IPS-20b (cell line): ENCODE measurements at regions not wholly inside any gene's neighbourhood (a gene's known extent, or its start where the extent isn't known, plus 50 kb on each side); places are given as distances from the start of the nearest gene placed in this dataset.
"Not testable (repeated sequence)": the region's sequence is repeated elsewhere in the genome, so short reads cannot be mapped to it uniquely, and the experiment has no call there.

Experiments
- H3K27ac ChIP-seq: one replicate; pipeline ENCODE4 v1.5.1; 2013; ENCODE audit warnings: low read length
- H3K27me3 ChIP-seq: 2 replicates; pipeline ENCODE4 v1.6.1; 2013; ENCODE audit warnings: mild to moderate bottlenecking, low read length, inconsistent platforms; ENCODE audit not compliant: insufficient read depth
- H3K36me3 ChIP-seq: 2 replicates; pipeline ENCODE4 v1.6.1; 2013; ENCODE audit warnings: low read depth, mild to moderate bottlenecking, inconsistent platforms, low read length, moderate library complexity; ENCODE audit not compliant: insufficient read depth
- H3K4me1 ChIP-seq: 2 replicates; pipeline ENCODE4 v1.6.1; 2013; ENCODE audit warnings: mild to moderate bottlenecking, control low read depth, inconsistent platforms, low read length, moderate library complexity; ENCODE audit not compliant: insufficient read depth
- H3K4me3 ChIP-seq: 2 replicates; pipeline ENCODE4 v1.5.1; 2013; ENCODE audit warnings: mild to moderate bottlenecking, low read length, inconsistent platforms
- H3K9ac ChIP-seq: 2 replicates; pipeline ENCODE4 v1.6.1; 2013; ENCODE audit warnings: low read depth, mild to moderate bottlenecking, inconsistent platforms, low read length, moderate library complexity
- H3K9me3 ChIP-seq: 2 replicates; pipeline ENCODE4 v1.6.1; 2013; ENCODE audit warnings: mild to moderate bottlenecking, low read depth, low read length, inconsistent platforms; ENCODE audit not compliant: insufficient read depth

DNA sequence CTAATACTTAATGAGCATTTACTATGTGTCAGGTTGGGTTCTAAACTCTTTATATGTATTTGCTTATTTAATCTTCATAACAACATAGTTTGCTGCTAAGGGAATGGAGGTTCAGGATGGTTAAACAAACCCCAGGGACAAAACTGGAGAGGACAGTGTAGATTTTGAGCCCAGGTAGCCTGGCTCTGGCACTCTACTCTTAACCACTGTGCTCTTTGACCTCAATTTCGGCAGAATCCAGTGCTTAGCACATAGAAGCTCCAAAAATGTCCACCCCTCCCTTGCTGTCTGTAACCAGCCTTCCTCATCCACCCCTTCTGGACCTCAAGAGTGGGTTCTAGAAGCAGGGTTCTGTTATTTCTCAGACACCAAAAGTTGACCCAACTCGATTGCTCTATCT is 88.0 kb upstream of the SYT13 start:
- peaks cover 22% of the 10 kb centered on the region for H3K27me3 ChIP-seq
- H3K27ac ChIP-seq = no peak overlapping the region
- H3K4me3 ChIP-seq = no peak overlapping the region
- no peaks in the 10 kb centered on the region for H3K36me3 ChIP-seq
- no peaks in the 10 kb centered on the region for H3K9me3 ChIP-seq
- H3K4me1 ChIP-seq = no peaks in the 10 kb centered on the region; the same call in 1 of the 2 replicates
- H3K9ac ChIP-seq = no peak overlapping the region

GRCh38 chr11:45373506-45374035 is 87.4 kb upstream of the SYT13 start:
- no peaks in the 10 kb centered on the region for H3K9me3 ChIP-seq

GRCh38 chr11:45372414-45372813 is 86.3 kb upstream of the SYT13 start:
- not testable (repeated sequence) for H3K4me3 ChIP-seq, H3K9me3 ChIP-seq, H3K36me3 ChIP-seq, H3K4me1 ChIP-seq, H3K9ac ChIP-seq, H3K27ac ChIP-seq
- H3K27me3 ChIP-seq = peaks cover 27% of the 10 kb centered on the region

More at GRCh38 chr11:45373506-45374035, 87.4 kb upstream of the SYT13 start:
- Histone ChIP-seq H3K4me3 (no peak overlapping the region), H3K4me1 (no peaks in the 10 kb centered on the region; the same call in 1 of the 2 replicates), H3K27ac (no peak overlapping the region), H3K9ac (no peak overlapping the region), H3K36me3 (no peaks in the 10 kb centered on the region), H3K27me3 (peaks cover 27% of the 10 kb centered on the region)

GRCh38 chr11:45371251-45372115 is 85.3 kb upstream of the SYT13 start:
- Histone ChIP-seq H3K36me3 (no peaks in the 10 kb centered on the region), H3K4me3 (peak overlapping the region; percentile 64), H3K27ac (no peak overlapping the region), H3K27me3 (peaks cover 27% of the 10 kb centered on the region), H3K9me3 (no peaks in the 10 kb centered on the region), H3K4me1 (no peaks in the 10 kb centered on the region; the same call in 1 of the 2 replicates), H3K9ac (peak overlapping the region; percentile 43; the same call in 1 of the 2 replicates)

GRCh38 chr11:45369313-45369712 is 83.2 kb upstream of the SYT13 start:
- H3K36me3 ChIP-seq = no peaks in the 10 kb centered on the region
- H3K27ac ChIP-seq = no peak overlapping the region
- H3K9me3 ChIP-seq = no peaks in the 10 kb centered on the region
- H3K4me3 ChIP-seq = no peak overlapping the region
- peaks cover 27% of the 10 kb centered on the region for H3K27me3 ChIP-seq
- no peaks in the 10 kb centered on the region; the same call in 1 of the 2 replicates for H3K4me1 ChIP-seq
- no peak overlapping the region for H3K9ac ChIP-seq

DNA sequence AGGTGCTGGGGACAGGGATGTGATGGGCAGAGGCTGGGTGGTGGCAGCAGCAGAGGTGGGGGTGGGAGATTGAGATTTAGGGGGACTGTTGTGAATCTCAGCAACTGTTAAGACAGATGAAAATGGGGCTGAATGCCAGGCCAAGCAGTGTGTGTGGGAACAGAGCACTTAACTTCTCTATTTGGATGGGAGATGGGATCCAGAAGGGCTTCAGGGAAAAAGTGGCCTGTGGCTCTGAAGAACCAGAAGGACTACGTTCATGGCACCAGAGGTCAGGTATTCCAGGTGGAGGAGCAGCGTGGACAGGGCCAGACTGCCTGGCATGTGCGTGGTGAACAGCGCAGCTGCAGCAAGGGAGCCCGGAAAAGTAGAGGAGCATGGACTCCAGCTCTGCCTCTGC is 82.6 kb upstream of the SYT13 start:
- Histone ChIP-seq H3K27me3 (peaks cover 27% of the 10 kb centered on the region), H3K36me3 (no peaks in the 10 kb centered on the region), H3K4me1 (no peaks in the 10 kb centered on the region; the same call in 1 of the 2 replicates), H3K27ac (no peak overlapping the region), H3K9ac (no peak overlapping the region), H3K4me3 (no peak overlapping the region), H3K9me3 (no peaks in the 10 kb centered on the region)

GRCh38 chr11:45366619-45367190 is 80.6 kb upstream of the SYT13 start:
- H3K9me3 ChIP-seq = no peaks in the 10 kb centered on the region
- H3K27ac ChIP-seq = no peak overlapping the region
- no peaks in the 10 kb centered on the region; the same call in 1 of the 2 replicates for H3K4me1 ChIP-seq
- peaks cover 25% of the 10 kb centered on the region for H3K27me3 ChIP-seq
- H3K36me3 ChIP-seq = no peaks in the 10 kb centered on the region
- no peak overlapping the region for H3K9ac ChIP-seq
- H3K4me3 ChIP-seq = no peak overlapping the region

- H3K9ac ChIP-seq = no peak overlapping the region
Measured at GRCh38 chr11:45365961-45366618, 79.9 kb upstream of the SYT13 start.

GRCh38 chr11:45362636-45363035 is 76.5 kb upstream of the SYT13 start:
- peaks cover 4% of the 10 kb centered on the region; the same call in 1 of the 2 replicates for H3K27me3 ChIP-seq
- H3K9ac ChIP-seq = no peak overlapping the region
- H3K9me3 ChIP-seq = no peaks in the 10 kb centered on the region
- H3K4me3 ChIP-seq = no peak overlapping the region
- no peaks in the 10 kb centered on the region for H3K36me3 ChIP-seq
- no peaks in the 10 kb centered on the region for H3K4me1 ChIP-seq
- no peak overlapping the region for H3K27ac ChIP-seq

More at GRCh38 chr11:45365961-45366618, 79.9 kb upstream of the SYT13 start:
- no peaks in the 10 kb centered on the region for H3K36me3 ChIP-seq
- no peaks in the 10 kb centered on the region for H3K4me1 ChIP-seq
- no peak overlapping the region for H3K27ac ChIP-seq
- no peaks in the 10 kb centered on the region for H3K9me3 ChIP-seq
- H3K4me3 ChIP-seq = no peak overlapping the region
- peaks cover 25% of the 10 kb centered on the region for H3K27me3 ChIP-seq

DNA sequence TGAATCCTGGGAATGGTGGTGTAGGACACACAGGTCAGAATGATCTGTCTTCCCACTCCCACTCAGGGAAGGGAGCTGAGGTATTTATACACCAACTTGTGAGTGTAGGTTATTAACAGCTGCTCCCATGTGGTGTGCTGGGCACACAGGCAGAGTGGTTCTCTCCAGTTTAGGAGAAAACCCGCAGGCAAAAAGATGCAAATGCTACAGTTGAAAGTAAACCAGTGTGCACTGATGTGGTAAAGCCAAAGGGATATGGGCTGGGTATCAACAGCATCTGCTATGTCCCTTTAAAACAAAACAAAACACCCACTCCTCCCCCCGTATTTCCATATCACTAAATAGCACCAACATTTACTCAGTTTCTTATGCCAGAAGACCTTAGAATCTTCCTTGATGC is 75.4 kb upstream of the SYT13 start:
- Histone ChIP-seq H3K4me3 (no peak overlapping the region), H3K27ac (no peak overlapping the region), H3K4me1 (peaks cover under 1% of the 10 kb centered on the region; the same call in 1 of the 2 replicates), H3K9ac (no peak overlapping the region), H3K36me3 (no peaks in the 10 kb centered on the region), H3K9me3 (no peaks in the 10 kb centered on the region), H3K27me3 (peaks cover 4% of the 10 kb centered on the region; the same call in 1 of the 2 replicates)

GRCh38 chr11:45355706-45356041 is 69.5 kb upstream of the SYT13 start:
- H3K4me3 ChIP-seq = peak overlapping the region; percentile 84
- H3K27me3 ChIP-seq = no peaks in the 10 kb centered on the region
- H3K9me3 ChIP-seq = no peaks in the 10 kb centered on the region
- peaks cover 28% of the 10 kb centered on the region for H3K4me1 ChIP-seq
- no peaks in the 10 kb centered on the region for H3K36me3 ChIP-seq
- no peak overlapping the region for H3K27ac ChIP-seq
- peak overlapping the region; percentile 69; the same call in 1 of the 2 replicates for H3K9ac ChIP-seq
